GM21390 (cell line): ENCODE measurements at regions not wholly inside any gene's neighbourhood (a gene's known extent, or its start where the extent isn't known, plus 50 kb on each side); places are given as distances from the start of the nearest gene placed in this dataset.
"Not testable (repeated sequence)": the region's sequence is repeated elsewhere in the genome, so short reads cannot be mapped to it uniquely, and the experiment has no call there.

Experiments used
- ATAC-seq: cut with Tn5 transposase; IDR thresholded peaks from one replicate; pipeline ENCODE4 v1.9.1; 2021; ENCODE audit not compliant: unreplicated experiment

DNA sequence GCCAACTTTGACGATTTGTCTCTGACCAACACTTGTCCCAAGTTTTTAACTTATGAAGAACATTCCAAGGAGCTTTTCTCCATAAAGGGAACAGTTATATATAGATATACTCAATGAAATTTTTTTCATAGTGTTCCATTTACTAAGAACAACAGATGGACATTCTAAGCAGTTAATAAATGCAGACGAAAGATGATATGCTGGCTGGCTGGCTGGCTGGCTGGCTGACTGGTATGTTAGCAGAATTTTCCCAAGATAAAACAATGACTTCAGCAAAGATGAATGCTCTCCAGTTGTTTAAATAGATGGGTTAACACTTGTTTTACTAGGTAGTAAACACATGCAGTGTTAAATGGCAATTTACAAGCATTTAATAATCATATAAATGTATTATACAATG is 62.2 kb downstream of the SPANXN3 start:
- no peak for ATAC-seq

GRCh38 chrX:143437439-143437838 is 79.8 kb downstream of the SPANXN3 start:
- no peak for ATAC-seq

DNA sequence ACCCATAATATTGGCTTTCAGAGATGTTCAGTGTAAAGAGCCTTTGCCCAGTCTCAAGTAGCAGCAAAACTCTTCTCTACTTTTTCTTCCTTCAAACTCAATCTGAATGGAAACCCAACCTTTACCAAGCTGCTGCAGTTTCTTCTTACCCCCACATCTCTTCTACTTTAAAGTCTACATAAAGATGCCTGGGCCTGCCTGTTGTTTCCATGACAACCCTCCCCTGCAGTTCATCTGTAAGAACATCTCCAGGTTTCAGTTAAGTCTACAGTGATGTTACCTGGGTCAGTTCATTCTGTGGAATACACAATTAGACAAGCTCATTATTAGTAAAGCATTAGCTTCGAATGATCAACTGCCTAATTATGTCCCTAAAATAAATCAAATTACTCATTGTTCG is 81.4 kb downstream of the SPANXN3 start:
- ATAC-seq: no peak

DNA sequence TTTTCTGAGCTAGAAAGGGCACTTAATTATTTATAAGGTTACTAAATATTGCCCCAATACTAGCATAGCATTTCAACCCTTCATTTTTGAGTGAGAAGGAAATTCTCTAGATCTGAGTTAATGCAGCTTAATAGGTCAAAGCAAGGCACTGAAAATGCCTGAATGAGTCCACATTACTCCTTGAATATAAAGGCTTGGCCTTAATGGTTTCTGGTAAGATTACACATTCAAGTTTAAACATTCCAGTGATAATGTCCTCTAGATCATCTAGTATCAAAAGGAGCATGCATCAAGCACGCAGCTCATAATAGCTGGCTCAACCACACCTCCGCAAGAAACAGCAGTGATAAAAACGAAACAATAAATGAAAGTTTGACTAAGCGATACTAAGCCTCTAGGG is 87.5 kb downstream of the SPANXN3 start:
- ATAC-seq: no peak

- no peak for ATAC-seq
Observed at GRCh38 chrX:143429131-143429530, 88.1 kb downstream of the SPANXN3 start.

GRCh38 chrX:143401160-143401559 is 116.1 kb downstream of the SPANXN3 start:
- no peak for ATAC-seq

- no peak for ATAC-seq
Observed at GRCh38 chrX:143378851-143379250, 138.4 kb downstream of the SPANXN3 start.

DNA sequence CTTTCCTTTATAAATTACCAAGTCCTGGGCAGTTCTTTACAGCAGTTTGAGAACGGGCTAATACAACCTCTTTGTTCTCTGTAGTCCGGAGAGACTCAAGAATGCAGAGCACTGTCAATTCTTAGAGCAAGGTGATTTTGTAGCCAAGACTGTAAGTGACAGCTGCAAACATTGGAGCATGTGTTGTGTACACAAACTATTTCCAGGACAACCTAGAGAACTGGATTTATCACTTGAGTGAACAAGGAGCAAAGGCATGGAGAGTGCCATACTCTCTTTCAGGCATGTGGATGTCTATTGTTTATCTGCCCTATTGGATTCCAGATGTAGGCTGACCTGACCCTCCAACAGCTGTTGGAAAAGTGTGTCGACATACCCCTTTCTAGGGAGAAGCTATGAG is 153.9 kb downstream of the SPANXN3 start:
- ATAC-seq: no peak

DNA sequence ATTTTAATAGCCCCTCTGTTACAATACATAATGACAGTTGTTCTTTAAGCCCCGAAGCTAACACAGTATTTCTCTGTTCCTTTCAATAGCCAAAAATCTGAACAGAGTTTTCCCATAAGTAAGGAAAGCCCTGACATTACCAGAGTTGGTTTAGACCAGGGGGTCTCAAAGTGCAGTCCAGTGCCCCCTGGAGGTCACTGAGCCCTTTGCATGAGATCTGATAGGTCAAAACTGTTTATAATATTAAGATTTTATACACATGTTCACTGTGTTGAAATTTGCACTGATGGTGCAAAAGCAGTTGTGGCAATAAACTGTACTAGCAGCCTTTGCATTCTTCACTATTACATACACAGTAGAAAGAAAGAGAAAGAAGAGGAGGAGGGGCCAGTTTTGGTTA is 177.1 kb downstream of the SPANXN3 start:
- ATAC-seq: no peak

DNA sequence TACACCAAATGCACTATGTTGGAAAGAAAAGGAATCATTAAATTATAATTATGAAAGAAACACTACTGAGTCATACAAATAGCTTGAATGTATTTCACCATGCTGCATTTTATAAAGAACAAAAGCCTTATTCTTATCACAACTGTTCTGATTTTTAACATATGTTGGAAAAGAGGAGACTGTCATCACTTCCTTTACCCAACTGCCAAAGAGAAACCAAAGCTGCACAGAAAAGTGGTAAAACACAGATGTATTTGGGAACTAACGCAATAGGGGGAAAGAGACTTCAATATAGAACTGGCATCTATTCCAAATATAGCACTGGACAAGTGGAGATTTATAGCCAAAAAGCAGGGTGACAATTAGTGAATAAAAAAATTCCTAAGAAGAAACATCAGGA is 181.0 kb downstream of the SPANXN3 start:
- no peak for ATAC-seq

- no peak for ATAC-seq
Observed at GRCh38 chrX:143319526-143319925, 197.7 kb downstream of the SPANXN3 start.

DNA sequence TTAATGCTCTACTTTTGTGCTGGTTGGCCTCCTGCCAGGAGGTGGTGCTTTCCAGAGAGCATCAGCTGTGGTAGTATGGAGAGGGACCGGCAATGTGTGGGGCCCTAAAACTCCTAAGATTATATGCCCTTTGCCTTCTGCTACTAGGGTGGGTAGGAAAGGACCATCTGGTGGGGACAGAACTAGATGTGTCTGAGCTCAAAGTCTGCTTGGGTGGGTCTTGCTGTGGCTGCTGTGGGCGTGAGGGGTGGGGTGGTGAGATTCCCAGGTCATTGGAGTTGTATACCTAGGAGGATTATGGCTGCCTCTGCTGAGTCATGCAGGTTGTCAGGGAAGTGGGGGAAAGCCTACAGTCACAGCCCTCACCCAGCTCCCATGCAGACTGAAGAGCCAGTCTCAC is 198.4 kb downstream of the SPANXN3 start:
- ATAC-seq: not testable (repeated sequence)

DNA sequence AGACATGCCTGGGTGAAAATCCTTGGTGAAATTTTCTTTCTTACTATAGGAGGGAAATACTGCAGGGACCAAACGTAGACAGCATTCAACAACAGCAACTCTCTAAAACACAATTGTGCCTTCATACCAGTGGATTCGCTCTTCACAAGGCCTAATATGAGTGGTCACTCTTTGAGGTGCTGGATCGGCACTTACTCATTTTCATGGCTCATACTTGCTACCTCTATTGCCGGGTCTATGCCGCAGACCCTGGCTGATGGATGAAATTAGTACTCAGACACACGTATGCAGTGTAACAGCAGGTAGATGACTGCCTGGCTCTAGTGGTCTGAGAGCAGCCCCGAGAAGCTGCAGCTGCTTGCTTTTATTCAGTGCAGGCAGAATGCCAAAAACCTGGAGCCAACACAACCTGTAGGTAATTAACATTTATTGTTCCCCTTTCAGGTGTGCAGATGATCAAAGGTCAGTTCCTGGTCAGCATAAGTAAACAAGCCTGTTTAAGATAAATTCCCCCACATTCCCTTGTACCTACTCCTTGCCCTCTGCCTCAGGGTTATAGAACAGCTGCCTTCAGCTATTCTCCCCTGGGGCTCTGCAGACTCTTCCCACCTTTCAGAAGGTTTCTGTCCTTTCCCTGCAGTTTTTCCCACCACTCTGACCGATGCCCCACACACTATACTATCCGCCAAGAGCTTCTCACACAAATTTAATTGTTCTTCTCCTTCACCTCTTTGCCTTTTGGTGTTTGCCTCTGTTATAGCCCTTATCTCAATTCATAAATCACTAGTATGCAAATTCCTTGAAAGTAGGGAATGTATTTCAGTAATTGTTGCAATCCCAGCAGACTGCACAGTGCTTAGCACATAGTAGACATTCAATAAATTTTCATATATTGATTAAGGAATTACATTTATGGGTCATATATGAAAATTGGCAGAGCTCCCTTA is 210.0 kb downstream of the SPANXN3 start:
- ATAC-seq: no peak

GRCh38 chrX:143304518-143304917 is 212.8 kb downstream of the SPANXN3 start:
- no peak for ATAC-seq

- no peak for ATAC-seq
Observed at GRCh38 chrX:143304025-143304424, 213.2 kb downstream of the SPANXN3 start.

DNA sequence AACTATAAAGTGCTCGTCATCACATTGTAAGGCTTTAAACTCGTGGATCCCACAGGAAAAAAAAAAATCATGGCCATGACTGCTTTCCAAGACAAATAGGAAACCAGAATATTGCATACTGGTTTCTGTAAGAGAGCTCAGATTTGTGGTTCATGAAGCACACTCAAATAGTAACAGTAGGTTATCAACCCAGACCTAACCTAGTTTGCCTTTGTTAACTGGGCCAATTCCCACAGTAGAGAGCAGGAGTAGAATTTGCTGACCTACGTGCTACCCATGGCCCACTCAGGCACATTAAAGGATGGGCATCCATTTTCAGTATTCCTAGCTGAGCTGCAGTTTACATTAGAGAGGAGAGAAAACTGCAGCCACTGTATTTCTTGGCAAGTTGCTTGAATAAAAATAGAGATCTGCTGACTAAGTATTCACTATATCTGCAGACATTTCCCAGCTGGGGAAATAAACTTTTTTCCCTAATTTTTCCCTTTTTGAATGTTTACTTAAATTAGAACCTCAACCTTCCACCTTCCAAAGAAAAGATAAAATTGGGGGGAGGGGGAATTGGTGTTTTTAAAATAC is 218.5 kb downstream of the SPANXN3 start:
- no peak for ATAC-seq

DNA sequence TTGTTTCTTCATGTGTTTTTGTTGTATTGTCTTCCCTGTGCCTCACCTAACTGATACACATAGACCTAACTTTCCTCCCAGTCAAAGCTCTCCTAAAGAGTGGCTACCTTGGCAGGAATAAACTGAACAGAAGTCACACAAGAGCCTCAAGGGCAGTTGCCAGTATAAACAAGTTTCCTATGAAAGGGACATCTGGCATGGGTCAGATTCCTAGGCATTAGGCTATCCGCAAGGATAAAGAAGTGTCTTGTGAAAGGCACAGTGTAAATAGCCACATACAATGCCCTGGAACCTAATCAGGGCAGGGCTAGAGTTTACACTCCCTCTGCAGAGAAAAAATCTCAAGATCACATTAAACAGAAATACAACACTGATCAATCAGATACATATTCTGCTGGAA is 220.8 kb downstream of the SPANXN3 start:
- ATAC-seq: no peak

DNA sequence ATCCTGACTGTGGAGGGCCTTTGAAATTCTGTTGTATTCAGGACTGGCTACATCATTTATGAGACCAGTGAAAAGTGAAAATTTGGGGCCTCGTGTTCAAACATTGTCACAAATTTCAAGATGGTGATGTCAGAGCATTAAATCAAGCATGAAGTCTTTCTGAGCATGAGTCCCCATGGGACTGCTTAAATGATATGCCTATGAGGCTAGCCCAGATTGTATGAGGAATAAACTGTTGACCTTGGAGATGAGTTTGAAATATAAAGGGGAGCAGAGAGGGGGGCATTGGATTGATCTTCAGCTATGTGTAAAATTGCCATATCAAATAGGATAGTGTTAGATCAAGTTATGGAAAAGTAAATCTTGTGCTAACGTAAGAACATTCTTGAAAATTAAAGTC is 230.0 kb downstream of the SPANXN3 start:
- ATAC-seq: no peak

GRCh38 chrX:143270317-143270716 is 244.6 kb downstream of the SPANXN4 start:
- ATAC-seq: no peak

GRCh38 chrX:143244593-143244992 is 218.9 kb downstream of the SPANXN4 start:
- ATAC-seq: not testable (repeated sequence)

DNA sequence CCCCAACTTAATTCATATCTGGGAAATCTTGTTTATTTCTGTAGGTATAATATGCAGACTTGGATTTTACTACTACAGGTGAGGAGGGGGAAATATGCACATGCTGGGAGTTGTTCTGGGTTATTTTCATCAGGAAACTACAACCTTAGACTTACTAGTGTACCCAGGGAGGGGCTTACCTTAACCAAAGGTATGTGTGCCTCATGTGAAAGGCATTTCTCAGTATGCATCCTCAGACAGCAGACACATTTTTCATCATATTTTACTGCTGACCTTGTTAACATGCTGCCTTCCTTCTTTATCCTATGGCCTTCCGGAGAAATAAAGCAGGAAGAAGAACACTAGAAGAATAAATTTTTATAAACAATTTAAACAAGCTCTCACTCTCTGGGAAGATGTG is 214.9 kb downstream of the SPANXN4 start:
- no peak for ATAC-seq

DNA sequence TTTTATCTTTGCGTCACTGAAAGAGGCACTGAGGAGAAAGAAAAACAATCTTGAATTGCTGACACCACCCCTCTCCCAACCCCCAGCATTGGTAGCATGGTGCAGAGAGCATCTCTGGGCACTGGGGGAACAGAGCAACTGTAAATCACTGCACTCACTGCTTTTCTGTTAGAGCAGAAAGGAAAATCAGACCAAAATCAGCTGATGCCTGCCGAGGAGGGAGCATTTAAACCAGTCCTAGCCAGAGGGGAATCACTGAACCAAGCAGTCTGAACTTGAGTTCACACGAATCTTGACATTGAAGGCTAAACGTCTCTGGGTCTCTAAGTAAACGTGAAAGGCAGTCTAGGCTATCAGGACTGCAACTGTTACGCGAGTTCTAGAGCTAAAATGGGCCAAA is 205.8 kb downstream of the SPANXN4 start:
- no peak for ATAC-seq
